Breast epithelium (tissue), 4 donors: ENCODE measurements at regions not wholly inside any gene's neighbourhood (a gene's known extent, or its start where the extent isn't known, plus 50 kb on each side); places are given as distances from the start of the nearest gene placed in this dataset.
A peak's percentile ranks its signal among the peaks of the same experiment; 100 is the strongest.

Experiments used
- DNase-seq, 2 donors: peaks; one replicate each; pipeline ENCODE4 v3.0.0-alpha.2; 2019; ENCODE audit warnings: low spot score in 2 of 2
- H3K27ac ChIP-seq, 2 donors: fragments of 200-600 bp; sonication (generic) in 1 of 2; one replicate each; pipeline ENCODE4 v1.5.1; 2016 to 2019; ENCODE audit warnings: mild to moderate bottlenecking in 1 of 2
- H3K27me3 ChIP-seq, 2 donors: fragments of 200-600 bp; sonication (generic) in 1 of 2; one replicate each; pipeline versions ENCODE4 v1.5.1 to v1.6.0; 2017 to 2019; ENCODE audit warnings: control low read depth in 1 of 2, mild to moderate bottlenecking in 1 of 2
- H3K36me3 ChIP-seq: fragments of 200-600 bp; one replicate; pipeline ENCODE4 v1.5.1; 2019
- H3K4me1 ChIP-seq, 2 donors: fragments of 200-600 bp; sonication (generic); one replicate each; pipeline ENCODE4 v1.5.1; 2016 to 2019; ENCODE audit warnings: control low read depth in 1 of 2
- H3K4me3 ChIP-seq, 3 donors: fragments of 200-600 bp; sonication (generic); 1 replicate in 2 of 3; 2 replicates in 1 of 3; pipeline ENCODE4 v1.5.1; 2016 to 2019; ENCODE audit warnings: mild to moderate bottlenecking in 3 of 3, moderate library complexity in 2 of 3
- H3K9me3 ChIP-seq, 2 donors: fragments of 200-600 bp; sonication (generic) in 1 of 2; one replicate each; pipeline ENCODE4 v1.5.1; 2016 to 2019; ENCODE audit warnings: control low read depth in 1 of 2
- POLR2A ChIP-seq: fragments of 450-650 bp; IDR thresholded peaks from one replicate; pipeline ENCODE4 v1.6.1; 2016; ENCODE audit warnings: antibody characterized with exemption, mild to moderate bottlenecking, moderate library complexity
- POLR2AphosphoS5 ChIP-seq, 3 donors: sonication (generic); formaldehyde crosslinking; IDR thresholded peaks; one replicate each; pipeline ENCODE4 v1.6.1; 2017; ENCODE audit warnings: antibody characterized with exemption in 3 of 3
- intact Hi-C: fragments of 100-400 bp; cut with DNase I; formaldehyde crosslinking; loops from one replicate; pipeline ENCODE4 v1.15.1; 2023; ENCODE audit warnings: low total_unique reads
- TF ChIP-seq, protein P1 (sequence below), 3 donors: fragments of 450-650 bp; IDR thresholded peaks; one replicate each; pipeline ENCODE4 v1.5.1; 2016 to 2017; ENCODE audit warnings: antibody characterized with exemption in 3 of 3, mild to moderate bottlenecking in 3 of 3, moderate library complexity in 3 of 3

DNA sequence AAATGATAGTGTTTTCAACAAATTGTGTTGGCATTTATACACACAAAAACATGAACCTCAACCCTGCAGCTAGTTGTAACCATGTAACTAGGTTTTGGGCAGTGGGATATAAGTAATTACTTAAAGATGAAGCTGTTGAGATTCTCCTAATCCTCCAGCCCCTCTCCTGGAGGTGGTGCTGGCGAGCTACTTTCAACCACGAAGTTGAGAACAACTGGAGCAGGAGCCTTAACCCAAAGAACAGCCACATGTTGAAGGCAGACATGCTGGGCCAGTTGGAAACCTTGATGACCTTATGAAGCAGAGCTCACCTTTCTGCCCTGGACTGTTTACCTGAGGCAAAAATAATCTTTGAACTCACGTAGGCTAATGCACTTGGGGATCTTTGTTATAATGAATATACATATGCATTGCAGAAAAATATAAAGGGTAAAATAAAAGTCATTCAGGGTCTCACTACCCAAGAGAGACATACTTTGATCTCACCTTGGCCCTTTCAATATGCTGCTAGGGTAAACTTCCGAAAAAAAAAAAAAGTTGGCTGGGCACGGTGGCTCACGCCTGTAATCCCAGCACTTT is 89.6 kb upstream of the NPAS2 start:
- TF ChIP-seq, protein P1, sequence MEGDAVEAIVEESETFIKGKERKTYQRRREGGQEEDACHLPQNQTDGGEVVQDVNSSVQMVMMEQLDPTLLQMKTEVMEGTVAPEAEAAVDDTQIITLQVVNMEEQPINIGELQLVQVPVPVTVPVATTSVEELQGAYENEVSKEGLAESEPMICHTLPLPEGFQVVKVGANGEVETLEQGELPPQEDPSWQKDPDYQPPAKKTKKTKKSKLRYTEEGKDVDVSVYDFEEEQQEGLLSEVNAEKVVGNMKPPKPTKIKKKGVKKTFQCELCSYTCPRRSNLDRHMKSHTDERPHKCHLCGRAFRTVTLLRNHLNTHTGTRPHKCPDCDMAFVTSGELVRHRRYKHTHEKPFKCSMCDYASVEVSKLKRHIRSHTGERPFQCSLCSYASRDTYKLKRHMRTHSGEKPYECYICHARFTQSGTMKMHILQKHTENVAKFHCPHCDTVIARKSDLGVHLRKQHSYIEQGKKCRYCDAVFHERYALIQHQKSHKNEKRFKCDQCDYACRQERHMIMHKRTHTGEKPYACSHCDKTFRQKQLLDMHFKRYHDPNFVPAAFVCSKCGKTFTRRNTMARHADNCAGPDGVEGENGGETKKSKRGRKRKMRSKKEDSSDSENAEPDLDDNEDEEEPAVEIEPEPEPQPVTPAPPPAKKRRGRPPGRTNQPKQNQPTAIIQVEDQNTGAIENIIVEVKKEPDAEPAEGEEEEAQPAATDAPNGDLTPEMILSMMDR (IDR thresholded peaks at IDR 0.05), result peak; percentile 15 to 57 (median 52)
- TF ChIP-seq POLR2AphosphoS5 (IDR thresholded peaks at IDR 0.05), result no peak
- no peaks in the 10 kb centered on the region for H3K27me3 ChIP-seq
- H3K27ac ChIP-seq, result no peak overlapping the region
- no peaks in the 10 kb centered on the region for H3K36me3 ChIP-seq
- H3K4me1 ChIP-seq, result no peaks in the 10 kb centered on the region
- no peaks in the 10 kb centered on the region for H3K9me3 ChIP-seq
- intact Hi-C loops, result no loop called here
- no peak overlapping the region for H3K4me3 ChIP-seq
- DNase-seq, result peak in 1 of 2 donors; percentile 37

DNA sequence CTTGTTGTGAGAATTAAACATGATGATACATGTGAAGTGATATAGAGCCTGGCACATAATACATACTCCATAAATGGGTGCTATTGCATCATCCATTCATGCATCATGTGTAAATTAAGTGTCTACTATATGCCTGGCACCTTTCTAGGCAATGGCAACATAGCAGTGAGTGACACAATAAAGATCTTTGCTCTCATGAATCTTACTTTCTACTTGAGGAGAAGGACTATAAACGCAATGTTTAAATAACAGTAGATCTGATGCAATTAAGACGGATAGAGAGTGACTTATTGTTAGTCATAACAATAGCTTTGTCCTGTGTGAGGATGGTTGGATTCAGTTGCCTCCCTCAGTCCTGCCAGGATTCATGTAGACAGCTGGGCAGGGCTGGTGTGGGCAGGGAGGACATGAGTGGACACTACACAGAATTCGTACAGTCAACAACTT is 88.4 kb upstream of the NPAS2 start:
- DNase-seq, result no peak
- no peaks in the 10 kb centered on the region for H3K9me3 ChIP-seq
- H3K4me1 ChIP-seq, result no peaks in the 10 kb centered on the region
- no peaks in the 10 kb centered on the region for H3K36me3 ChIP-seq
- H3K4me3 ChIP-seq, result no peak overlapping the region
- H3K27me3 ChIP-seq, result no peaks in the 10 kb centered on the region
- no peak overlapping the region for H3K27ac ChIP-seq
- TF ChIP-seq, protein P1 (IDR thresholded peaks at IDR 0.05), result no peak
- TF ChIP-seq POLR2AphosphoS5 (IDR thresholded peaks at IDR 0.05) (no peak), POLR2A (no peak)
- intact Hi-C loops, result no loop called here

DNA sequence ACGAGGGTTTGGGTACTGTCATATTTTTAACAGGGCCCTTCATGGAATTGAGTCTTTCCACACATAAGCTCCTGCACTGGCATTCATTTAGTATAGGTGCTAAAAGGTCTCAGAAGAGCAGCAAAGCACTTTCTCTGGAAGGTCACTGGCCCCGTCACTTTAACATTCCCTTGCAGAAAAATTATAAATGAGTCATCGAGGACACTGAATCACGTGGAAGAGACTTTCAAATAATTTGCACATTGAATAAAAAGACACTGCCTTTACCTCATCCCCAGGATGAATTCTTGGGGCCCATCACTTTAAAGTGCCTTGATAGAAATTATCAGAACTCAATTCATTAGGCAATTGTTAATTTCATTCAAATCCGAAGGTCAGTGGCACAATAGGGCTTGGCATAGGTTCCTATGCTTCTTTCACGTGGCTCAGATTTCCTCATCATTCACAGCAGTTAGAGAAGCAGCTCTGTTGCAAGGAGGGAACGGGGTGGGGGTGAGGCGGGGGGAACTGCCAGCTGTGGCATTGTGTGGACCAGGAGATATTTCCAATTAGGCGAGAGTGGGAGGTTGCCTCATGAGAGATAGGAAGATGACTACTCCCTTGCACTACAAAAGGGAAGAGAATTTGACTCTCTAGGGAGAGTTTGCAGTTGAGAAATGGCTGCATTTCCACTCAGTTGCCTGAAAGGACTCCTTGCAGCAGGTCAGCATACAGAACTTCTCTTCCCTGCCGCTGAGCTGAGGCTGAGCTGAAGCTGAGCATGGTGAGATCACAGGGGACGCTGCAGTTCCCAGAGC is 86.3 kb upstream of the NPAS2 start:
- H3K27me3 ChIP-seq, result no peaks in the 10 kb centered on the region
- intact Hi-C loops, result no loop called here
- H3K36me3 ChIP-seq, result no peaks in the 10 kb centered on the region
- H3K27ac ChIP-seq, result no peak overlapping the region
- peak in 1 of 2 donors; percentile 37 for DNase-seq
- no peaks in the 10 kb centered on the region for H3K9me3 ChIP-seq
- no peaks in the 10 kb centered on the region for H3K4me1 ChIP-seq
- H3K4me3 ChIP-seq, result no peak overlapping the region
- no peak for TF ChIP-seq POLR2A
- peak in 2 of 3 donors; percentile 6 to 39 for TF ChIP-seq POLR2AphosphoS5 (IDR thresholded peaks at IDR 0.05)
- TF ChIP-seq, protein P1 (IDR thresholded peaks at IDR 0.05), result no peak

DNA sequence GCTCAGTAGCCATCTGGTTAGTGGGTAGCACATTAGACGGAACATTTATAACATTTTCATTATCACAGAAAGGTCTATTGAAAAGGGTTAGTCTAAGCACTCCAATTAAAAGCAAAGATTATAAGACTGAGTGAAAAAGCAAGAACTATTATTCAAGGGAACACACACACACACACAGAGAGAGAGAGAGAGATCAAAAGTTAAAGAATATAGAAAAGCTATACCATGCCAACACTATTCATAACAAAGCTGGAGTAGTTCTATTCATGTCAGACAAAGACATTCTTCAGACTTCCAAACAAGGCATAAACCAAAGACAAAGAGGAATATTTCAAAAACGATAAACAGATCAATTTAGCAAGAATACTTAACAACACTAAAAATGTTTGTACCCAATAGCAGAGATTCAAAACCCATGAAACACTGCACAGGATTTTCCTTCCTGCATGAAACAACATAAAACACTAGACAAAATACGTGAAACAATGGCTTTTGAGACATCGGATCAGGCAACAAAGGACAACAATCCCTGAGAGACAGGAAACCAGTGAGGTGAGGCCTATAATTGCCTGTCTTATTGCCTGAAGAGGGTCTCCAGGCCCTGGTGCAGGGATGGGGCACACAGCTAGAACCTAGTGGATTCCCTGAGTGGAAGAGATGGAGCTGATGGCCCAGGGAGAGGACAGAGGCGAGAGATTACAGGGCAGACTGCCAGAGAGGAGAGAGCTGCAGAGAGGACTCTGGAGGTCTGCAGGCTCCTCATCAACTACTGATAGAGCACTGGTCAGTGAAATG is 83.6 kb upstream of the NPAS2 start:
- TF ChIP-seq, protein P1 (IDR thresholded peaks at IDR 0.05), result no peak
- no peak for TF ChIP-seq POLR2AphosphoS5 (IDR thresholded peaks at IDR 0.05)
- TF ChIP-seq POLR2A, result no peak
- H3K36me3 ChIP-seq, result no peaks in the 10 kb centered on the region
- no peak overlapping the region for H3K4me3 ChIP-seq
- no peaks in the 10 kb centered on the region for H3K9me3 ChIP-seq
- intact Hi-C loops, result no loop called here
- H3K4me1 ChIP-seq, result no peaks in the 10 kb centered on the region
- no peaks in the 10 kb centered on the region for H3K27me3 ChIP-seq
- DNase-seq, result no peak
- H3K27ac ChIP-seq, result no peak overlapping the region
